GM12878 (cell line): ENCODE measurements at regions not wholly inside any gene's neighbourhood (a gene's known extent, or its start where the extent isn't known, plus 50 kb on each side); places are given as distances from the start of the nearest gene placed in this dataset.

Experiments used
- CBFB ChIP-seq: IDR thresholded peaks from 2 replicates; pipeline ENCODE4 v1.6.1; 2016; ENCODE audit warnings: antibody characterized with exemption, low read depth
- EZH2 ChIP-seq: IDR thresholded peaks from 2 replicates; pipeline ENCODE4 v1.6.1; 2012; ENCODE audit warnings: low read depth, mild to moderate bottlenecking, control low read depth, inconsistent platforms, low read length, borderline replicate concordance; ENCODE audit not compliant: control insufficient read depth
- FOXK2 ChIP-seq: fragments of 450-650 bp; IDR thresholded peaks from 2 replicates; pipeline ENCODE4 v1.6.1; 2017; ENCODE audit warnings: mild to moderate bottlenecking, moderate library complexity
- GATAD2B ChIP-seq: fragments of 450-650 bp; conservative IDR thresholded peaks from 2 replicates; pipeline ENCODE4 v1.6.1; 2017; ENCODE audit warnings: low read depth, mild to moderate bottlenecking, moderate library complexity
- POLR2A ChIP-seq: IDR thresholded peaks from 2 replicates; pipeline ENCODE4 v1.6.1; 2011; ENCODE audit warnings: low read depth, mild to moderate bottlenecking, low read length
- POLR2AphosphoS2 ChIP-seq: IDR thresholded peaks from 2 replicates; pipeline ENCODE4 v1.6.1; 2011; ENCODE audit warnings: low read depth, mild to moderate bottlenecking, low read length, improper control_type of control experiment, moderate library complexity
- POLR2AphosphoS5 ChIP-seq: IDR thresholded peaks from 2 replicates; pipeline ENCODE4 v1.6.1; 2011; ENCODE audit warnings: mild to moderate bottlenecking, low read length, inconsistent platforms
- RELA ChIP-seq: fragments of 450-650 bp; IDR thresholded peaks from 2 replicates; pipeline ENCODE4 v1.8.0; 2014; ENCODE audit warnings: borderline replicate concordance; ENCODE audit not compliant: partially characterized antibody
- RFX5 ChIP-seq: IDR thresholded peaks from 2 replicates; pipeline ENCODE4 v1.6.1; 2011; ENCODE audit warnings: low read depth, low read length, improper control_type of control experiment
- WRNIP1 ChIP-seq: IDR thresholded peaks from 2 replicates; pipeline ENCODE4 v1.6.1; 2011; ENCODE audit warnings: low read depth, low read length, improper control_type of control experiment, borderline replicate concordance
- ZBTB11 ChIP-seq: fragments of 450-650 bp; formaldehyde crosslinking; IDR thresholded peaks from 2 replicates; pipeline ENCODE4 v1.5.0; 2022; ENCODE audit warnings: mild to moderate bottlenecking, missing genetic modification characterization
- ZNF24 ChIP-seq: fragments of 450-650 bp; IDR thresholded peaks from 2 replicates; pipeline ENCODE4 v1.6.1; 2017; ENCODE audit warnings: antibody characterized with exemption, mild to moderate bottlenecking
- TF ChIP-seq, protein P1 (sequence below), 3 experiments: IDR thresholded peaks in 2 of 3; conservative IDR thresholded peaks in 1 of 3; 2 replicates each; pipeline ENCODE4 v1.5.1; 2011; ENCODE audit warnings: low read depth in 3 of 3, low read length in 3 of 3, mild to moderate bottlenecking in 3 of 3, control low read depth in 2 of 3, moderate library complexity in 2 of 3, inconsistent platforms in 1 of 3, mixed read lengths in 1 of 3; ENCODE audit not compliant: control insufficient read depth in 2 of 3, insufficient read depth in 1 of 3; ENCODE audit errors: extremely low read depth in 1 of 3

GRCh38 chr13:73421310-73421912 lies 362.6 kb downstream of the KLF5 start:
- no peak for TF ChIP-seq EZH2
- TF ChIP-seq ZNF24 = no peak
- TF ChIP-seq GATAD2B = no peak
- TF ChIP-seq WRNIP1 = no peak
- TF ChIP-seq, protein P1, sequence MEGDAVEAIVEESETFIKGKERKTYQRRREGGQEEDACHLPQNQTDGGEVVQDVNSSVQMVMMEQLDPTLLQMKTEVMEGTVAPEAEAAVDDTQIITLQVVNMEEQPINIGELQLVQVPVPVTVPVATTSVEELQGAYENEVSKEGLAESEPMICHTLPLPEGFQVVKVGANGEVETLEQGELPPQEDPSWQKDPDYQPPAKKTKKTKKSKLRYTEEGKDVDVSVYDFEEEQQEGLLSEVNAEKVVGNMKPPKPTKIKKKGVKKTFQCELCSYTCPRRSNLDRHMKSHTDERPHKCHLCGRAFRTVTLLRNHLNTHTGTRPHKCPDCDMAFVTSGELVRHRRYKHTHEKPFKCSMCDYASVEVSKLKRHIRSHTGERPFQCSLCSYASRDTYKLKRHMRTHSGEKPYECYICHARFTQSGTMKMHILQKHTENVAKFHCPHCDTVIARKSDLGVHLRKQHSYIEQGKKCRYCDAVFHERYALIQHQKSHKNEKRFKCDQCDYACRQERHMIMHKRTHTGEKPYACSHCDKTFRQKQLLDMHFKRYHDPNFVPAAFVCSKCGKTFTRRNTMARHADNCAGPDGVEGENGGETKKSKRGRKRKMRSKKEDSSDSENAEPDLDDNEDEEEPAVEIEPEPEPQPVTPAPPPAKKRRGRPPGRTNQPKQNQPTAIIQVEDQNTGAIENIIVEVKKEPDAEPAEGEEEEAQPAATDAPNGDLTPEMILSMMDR (IDR thresholded peaks at IDR 0.05 in 2 of 3, conservative IDR thresholded peaks at IDR 0.05 in 1 of 3; ENCODE audit: control insufficient read depth in 2 of 3, extremely low read depth in 1 of 3, insufficient read depth in 1 of 3, low read depth in 3 of 3, low read length in 3 of 3) = no peak
- no peak for TF ChIP-seq ZBTB11 (CRISPR knock-in tag)
- TF ChIP-seq FOXK2 = no peak
- no peak for TF ChIP-seq RELA
- TF ChIP-seq POLR2A = no peak
- no peak for TF ChIP-seq RFX5
- TF ChIP-seq POLR2AphosphoS2 = no peak
- no peak for TF ChIP-seq CBFB
- no peak for TF ChIP-seq POLR2AphosphoS5
